ENCODE measurements at regions not wholly inside any gene's neighbourhood (a gene's known extent, or its start where the extent isn't known, plus 50 kb on each side); places are given as distances from the start of the nearest gene placed in this dataset.
"Not testable (repeated sequence)": the region's sequence is repeated elsewhere in the genome, so short reads cannot be mapped to it uniquely, and the experiment has no call there.

- DNase-seq (ENCODE audit: low spot score), result no peak
Observed at GRCh38 chr11:109937968-109938367, 155.2 kb upstream of the ZC3H12C start.

- no peak for DNase-seq (ENCODE audit: low spot score)
Observed at GRCh38 chr11:109939166-109939810, 153.9 kb upstream of the ZC3H12C start.

- DNase-seq (ENCODE audit: low spot score), result peak; percentile 5
Observed at GRCh38 chr11:109940816-109941215, 152.4 kb upstream of the ZC3H12C start.

- no peak for DNase-seq (ENCODE audit: low spot score)
Observed at GRCh38 chr11:109945626-109946321, 147.4 kb upstream of the ZC3H12C start.

- no peak for DNase-seq (ENCODE audit: low spot score)
Observed at GRCh38 chr11:109946322-109946846, 146.8 kb upstream of the ZC3H12C start.

GRCh38 chr11:109954534-109954933, 138.7 kb upstream of the ZC3H12C start:
- DNase-seq (ENCODE audit: low spot score), result no peak

- DNase-seq (ENCODE audit: low spot score), result no peak
Observed at GRCh38 chr11:109956124-109956793, 136.9 kb upstream of the ZC3H12C start.

- DNase-seq (ENCODE audit: low spot score), result no peak
Observed at GRCh38 chr11:109957000-109957399, 136.2 kb upstream of the ZC3H12C start.

GRCh38 chr11:109957601-109958000, 135.6 kb upstream of the ZC3H12C start:
- no peak for DNase-seq (ENCODE audit: low spot score)

GRCh38 chr11:109958131-109958820, 134.9 kb upstream of the ZC3H12C start:
- DNase-seq (ENCODE audit: low spot score), result no peak

- DNase-seq (ENCODE audit: low spot score), result no peak
Observed at GRCh38 chr11:109958821-109959166, 134.4 kb upstream of the ZC3H12C start.

- no peak for DNase-seq (ENCODE audit: low spot score)
Observed at GRCh38 chr11:109960831-109961230, 132.4 kb upstream of the ZC3H12C start.

- no peak for DNase-seq (ENCODE audit: low spot score)
Observed at GRCh38 chr11:109961261-109961660, 131.9 kb upstream of the ZC3H12C start.

GRCh38 chr11:109963101-109963500, 130.1 kb upstream of the ZC3H12C start:
- DNase-seq (ENCODE audit: low spot score), result no peak

- DNase-seq (ENCODE audit: low spot score), result no peak
Observed at GRCh38 chr11:109964487-109964886, 128.7 kb upstream of the ZC3H12C start.

- DNase-seq (ENCODE audit: low spot score), result not testable (repeated sequence)
Observed at GRCh38 chr11:109965445-109965844, 127.7 kb upstream of the ZC3H12C start.

GRCh38 chr11:109965926-109966325, 127.3 kb upstream of the ZC3H12C start:
- not testable (repeated sequence) for DNase-seq (ENCODE audit: low spot score)

GRCh38 chr11:109967136-109967535, 126.1 kb upstream of the ZC3H12C start:
- not testable (repeated sequence) for DNase-seq (ENCODE audit: low spot score)

GRCh38 chr11:109968299-109968698, 124.9 kb upstream of the ZC3H12C start:
- no peak for DNase-seq (ENCODE audit: low spot score)

- DNase-seq (ENCODE audit: low spot score), result no peak
Observed at GRCh38 chr11:109968781-109969180, 124.4 kb upstream of the ZC3H12C start.

GRCh38 chr11:109970516-109971183, 122.5 kb upstream of the ZC3H12C start:
- no peak for DNase-seq (ENCODE audit: low spot score)

- DNase-seq (ENCODE audit: low spot score), result no peak
Observed at GRCh38 chr11:109971184-109971523, 122.0 kb upstream of the ZC3H12C start.
